Activated effector memory CD4-positive, alpha-beta T cell treated with anti-CD3 and anti-CD28 coated beads, Interleukin-2, amount 50 U/mL, for 16 hours (primary cell): ENCODE measurements at regions not wholly inside any gene's neighbourhood (a gene's known extent, or its start where the extent isn't known, plus 50 kb on each side); places are given as distances from the start of the nearest gene placed in this dataset.
"Not testable (repeated sequence)": the region's sequence is repeated elsewhere in the genome, so short reads cannot be mapped to it uniquely, and the experiment has no call there.

ENCODE experiments used
- DNase-seq: peaks from one replicate; pipeline ENCODE4 v3.0.0-alpha.2; 2020

DNA sequence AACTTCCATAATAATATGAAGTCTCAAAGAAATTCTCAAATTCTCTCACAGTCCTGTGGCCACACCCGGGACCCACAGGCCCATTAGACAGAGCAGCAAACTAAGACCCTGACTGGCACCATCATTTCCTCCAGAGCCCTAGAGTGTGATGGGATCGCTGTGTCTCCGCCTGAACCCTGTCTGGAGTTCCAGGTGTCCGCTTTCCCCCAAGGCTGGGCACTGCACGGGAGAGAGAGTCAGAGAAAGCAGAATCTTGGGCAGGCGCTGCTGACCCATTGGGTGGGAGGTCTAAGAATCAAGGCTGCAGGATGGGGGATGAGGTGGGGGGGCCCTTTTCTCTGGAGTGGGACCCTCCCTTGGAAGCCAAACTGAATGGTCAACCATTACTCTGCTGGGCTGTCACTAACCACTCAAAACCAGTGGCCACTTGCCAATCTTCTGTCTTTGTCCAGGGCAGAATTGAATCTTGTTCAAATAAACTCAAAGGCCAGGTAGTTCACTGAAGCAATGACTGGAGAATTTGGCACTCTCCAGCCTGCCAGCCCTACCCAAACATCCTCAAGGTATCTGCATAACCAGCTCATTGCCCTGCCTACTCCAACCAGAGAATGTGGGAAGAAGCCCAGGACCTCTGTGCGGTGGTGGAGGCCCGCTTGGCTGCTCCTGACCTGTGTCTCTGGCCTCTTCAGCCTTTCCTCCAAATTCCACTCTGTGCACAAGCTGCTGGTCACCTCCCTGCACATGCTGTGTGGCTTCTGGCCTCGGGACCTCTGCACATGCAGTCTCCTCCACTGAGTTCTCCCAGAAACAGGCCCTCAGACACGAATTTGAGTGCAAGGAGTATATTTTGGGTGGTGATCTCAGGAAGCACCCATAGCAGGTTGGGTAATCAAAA lies 141.1 kb downstream of the CEBPB start:
- DNase-seq = no peak

DNA sequence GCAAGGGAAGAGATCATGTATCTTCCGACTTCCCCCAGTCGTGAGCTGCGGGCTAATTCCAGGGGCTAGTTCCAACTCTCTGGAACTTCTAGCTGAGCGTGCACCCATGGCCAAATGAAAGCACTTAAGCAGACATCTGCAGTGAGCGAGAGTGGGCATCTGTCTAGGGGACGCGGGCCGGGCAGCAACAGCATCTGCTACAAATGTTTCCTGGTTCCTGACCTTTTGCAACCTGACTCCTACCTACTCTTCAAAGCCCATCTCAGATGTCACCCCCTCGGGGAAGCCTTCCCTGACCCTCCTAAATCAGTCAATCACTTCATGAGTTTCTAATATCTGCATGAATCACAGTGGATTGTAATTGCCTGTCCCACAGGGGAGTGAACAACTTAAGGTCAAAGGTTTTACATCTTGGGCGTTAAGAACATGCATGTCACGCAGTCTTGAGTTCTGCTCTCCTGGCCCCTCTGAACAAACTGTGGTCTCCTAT lies 141.9 kb downstream of the CEBPB start:
- no peak for DNase-seq

DNA sequence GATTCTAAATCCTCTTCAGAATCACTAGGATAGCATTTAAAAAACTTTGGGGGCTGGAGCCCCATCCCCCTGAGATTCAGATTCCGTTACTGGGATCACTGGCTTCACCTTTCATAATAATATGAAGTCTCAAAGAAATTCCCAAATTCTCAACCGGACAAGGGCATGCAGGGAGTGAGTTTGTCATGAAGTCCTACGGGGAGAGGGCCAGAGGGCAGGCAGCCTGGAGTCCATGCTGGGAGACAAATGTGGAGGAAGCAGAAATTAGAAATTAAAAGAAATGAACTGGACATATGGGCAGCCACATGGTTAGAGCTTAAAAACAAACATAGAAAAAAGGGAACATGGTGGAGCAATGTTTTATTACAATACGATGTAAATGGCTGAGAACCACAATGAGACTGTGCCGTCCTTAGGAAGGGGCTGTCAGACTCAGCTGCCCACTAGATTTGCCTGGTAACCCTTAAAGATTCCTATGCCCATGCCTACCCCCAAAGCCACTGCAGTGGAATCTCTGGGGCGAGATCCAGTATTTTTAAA lies 142.6 kb downstream of the CEBPB start:
- no peak for DNase-seq

DNA sequence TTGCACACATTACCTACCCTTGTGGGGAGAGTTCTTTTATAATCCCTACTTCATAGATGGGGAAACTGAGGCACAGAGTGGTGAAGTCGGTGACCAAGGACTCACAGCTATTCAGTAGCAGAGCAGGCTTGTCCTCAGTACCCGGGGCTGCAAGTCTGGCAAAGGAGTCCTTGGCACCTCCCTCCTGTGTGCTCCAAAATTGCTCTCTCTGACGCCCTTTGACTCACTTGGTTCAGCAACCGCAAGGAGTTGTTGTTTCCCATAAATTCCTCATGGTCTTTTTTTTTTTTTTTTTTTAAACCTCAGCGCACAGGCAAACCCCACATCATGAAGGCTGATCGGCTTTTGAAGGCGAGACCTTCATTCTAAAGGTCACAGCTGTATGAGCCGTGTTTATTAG lies 143.2 kb downstream of the CEBPB start:
- no peak for DNase-seq

DNA sequence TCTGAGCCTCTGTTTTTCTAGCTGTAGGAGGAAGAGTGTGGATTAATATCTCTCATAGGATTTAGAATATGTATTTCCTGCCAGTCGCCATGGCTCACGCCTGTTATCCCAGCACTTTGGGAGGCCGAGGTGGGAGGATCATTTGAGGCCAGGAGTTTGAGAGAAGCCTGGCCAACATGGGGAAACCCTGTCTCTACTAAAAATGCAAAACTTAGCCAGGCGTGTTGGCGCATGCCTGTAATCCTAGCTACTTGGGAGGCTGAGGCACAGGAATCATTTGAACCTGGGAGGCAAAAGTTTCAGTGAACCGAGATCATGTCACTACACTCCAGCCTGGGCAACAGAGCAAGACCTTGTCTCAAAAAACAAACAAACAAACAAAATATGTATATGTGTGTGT lies 143.9 kb downstream of the CEBPB start:
- DNase-seq = not testable (repeated sequence)

DNA sequence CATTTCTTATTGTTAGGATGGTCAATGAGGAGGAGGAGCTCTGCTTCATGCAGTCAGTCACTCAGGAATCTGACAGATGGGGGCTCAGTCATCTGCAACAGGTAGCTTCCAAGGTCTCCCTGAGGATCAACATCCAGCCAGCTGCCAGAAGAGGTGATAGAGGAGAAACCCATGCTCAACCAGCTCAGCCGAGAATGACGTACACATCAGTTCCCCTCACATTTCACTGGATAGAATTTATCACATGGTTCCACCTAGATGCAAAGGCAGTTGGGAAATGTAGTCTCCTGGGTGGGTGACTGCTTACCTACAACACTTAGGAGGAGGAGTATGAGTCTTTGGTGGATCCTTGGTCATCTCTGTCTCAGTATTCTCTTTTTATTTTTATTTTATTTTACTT lies 144.5 kb downstream of the CEBPB start:
- DNase-seq = no peak

DNA sequence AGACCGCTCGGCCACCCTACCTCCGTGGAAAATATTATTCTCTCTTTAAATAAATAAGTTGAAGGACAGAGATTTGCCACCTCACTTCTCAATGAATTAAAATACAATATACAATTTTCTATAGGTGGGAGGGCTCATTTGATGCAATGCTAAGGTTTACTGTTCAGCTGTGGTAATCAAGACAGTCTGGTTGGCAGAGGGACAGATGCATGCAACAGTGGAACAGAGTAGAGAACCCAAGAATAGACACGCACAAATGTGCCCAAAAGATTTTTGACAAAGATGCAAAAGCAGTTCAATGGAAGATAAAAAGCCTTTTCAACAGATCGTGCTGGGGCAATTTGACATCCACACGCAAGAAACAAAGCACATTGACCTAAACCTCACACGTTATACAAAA lies 145.2 kb downstream of the CEBPB start:
- no peak for DNase-seq

DNA sequence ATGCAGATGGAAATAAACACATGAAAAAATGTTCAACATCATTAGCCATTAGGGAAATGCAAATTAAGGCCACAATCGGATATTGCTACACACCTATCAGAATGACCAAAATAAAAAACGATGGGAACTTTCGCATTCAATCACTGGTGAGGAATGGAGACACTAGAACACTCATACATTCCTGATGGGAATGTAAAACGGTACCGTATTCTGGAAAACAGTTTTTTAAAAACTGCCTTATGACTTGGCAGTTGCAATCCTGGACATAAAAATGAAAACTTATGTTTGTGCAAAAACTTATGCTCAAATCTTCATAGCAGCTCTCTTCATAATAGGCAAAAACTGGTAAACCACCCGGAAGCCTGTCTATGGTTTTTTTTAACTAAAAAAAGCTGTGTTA lies 146.0 kb downstream of the CEBPB start:
- DNase-seq = no peak

DNA sequence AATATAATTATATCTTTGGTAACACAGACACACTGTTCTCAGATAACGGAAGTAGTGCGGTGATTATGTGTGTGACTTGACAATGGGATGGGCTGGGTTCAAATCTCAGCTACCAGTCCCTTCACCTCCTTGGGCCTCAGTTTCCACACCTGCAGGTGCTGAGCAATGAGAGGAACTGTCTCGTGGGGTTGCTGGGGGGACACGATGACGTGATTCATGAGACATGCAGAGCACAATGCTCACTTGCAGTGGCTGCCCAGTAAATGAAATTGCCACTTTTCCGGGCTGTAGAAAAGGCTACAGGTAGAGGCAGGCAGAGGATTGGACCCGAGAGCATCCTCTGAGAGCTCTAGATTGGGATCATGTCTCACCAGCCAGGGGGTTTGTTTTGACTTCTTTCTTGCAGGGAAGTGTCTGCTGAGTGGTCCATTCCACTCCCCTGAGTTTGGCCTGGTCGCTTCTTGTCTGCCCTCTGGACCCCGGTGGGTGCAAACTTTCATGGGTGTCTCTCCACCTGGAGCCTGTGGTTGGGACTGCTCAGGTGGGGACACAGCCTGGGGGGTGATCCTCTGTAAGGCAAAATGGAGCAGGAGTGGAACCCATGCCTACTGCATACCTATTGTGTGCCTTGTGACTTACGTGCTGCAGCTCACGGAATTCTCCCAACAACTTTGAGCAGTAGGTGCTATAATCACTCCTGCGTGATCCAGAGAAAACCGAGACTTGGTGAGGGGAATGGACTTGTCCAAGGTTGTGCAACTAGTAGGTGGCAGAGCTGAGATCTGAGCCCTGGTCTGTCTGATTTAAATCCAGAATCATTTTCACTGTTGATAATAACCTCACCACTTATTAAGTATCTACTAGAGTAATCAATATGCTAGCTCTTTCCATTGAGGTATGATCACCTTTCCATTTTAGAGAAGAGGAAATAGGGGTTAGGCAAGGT lies 147.2 kb downstream of the CEBPB start:
- no peak for DNase-seq

DNA sequence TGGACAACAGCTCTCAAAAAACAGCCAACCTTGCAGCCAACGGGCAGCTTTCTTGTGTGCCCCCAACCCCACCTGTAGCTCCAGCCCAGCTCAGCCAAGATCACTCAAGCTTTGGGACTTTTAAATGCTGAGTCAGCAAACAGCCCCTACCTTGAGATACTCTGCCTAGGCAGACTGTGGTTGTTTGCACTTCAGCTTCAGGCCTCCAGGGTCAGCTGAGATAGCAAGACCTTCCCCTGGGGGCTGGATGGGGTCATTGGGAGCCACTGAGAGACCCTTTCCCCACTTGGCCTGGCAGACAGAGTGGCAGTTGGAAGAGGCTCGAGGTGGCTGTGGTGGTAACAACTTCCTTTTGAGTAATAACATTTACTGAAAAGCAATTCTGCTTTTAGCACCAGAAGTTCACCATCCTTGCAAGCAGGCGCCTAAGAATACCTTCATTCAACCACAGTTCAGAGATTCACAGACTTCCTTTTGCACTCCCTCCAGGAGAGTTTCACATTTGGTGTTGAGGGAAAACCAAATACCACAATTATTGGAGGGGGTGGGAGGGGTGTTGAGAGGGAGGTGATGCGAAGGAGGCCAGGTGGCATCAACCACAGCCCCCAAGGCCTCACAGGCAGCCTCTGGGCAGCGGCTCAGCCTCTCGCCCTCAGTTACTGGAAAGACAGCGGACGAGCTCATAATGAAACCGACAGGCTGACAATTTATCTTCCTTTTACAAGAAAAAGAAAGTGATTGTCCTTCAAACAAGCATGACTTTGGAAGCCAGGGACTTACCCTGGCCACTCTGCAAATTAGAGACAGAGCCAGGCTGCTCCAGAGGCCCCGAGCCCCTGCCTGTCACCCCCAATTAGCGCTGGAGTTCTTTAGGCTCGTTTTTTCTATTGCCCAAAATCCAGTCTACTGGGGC lies 148.1 kb downstream of the CEBPB start:
- DNase-seq = peak; percentile 78

DNA sequence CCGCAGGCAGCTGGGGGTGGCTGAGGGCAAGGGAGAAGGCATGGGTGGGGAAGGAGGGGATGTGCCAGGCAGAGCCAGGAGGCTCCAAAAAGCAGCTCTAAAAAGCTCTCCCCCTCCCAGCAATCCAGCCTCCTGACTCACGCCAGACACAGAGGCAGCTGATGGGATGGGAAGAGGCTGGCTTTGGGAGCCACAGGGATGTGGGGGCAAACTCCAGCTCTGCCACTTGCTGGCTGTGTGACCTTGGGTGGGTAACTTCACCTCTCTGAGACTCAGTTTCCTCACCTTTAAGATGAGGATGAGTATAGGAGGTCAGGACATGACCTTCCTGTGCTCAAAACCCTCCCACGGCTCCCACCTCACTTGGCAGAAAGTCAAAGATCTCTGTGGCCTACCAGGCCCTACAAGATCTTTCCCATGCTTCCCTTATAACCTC lies 148.9 kb downstream of the CEBPB start:
- DNase-seq = no peak

DNA sequence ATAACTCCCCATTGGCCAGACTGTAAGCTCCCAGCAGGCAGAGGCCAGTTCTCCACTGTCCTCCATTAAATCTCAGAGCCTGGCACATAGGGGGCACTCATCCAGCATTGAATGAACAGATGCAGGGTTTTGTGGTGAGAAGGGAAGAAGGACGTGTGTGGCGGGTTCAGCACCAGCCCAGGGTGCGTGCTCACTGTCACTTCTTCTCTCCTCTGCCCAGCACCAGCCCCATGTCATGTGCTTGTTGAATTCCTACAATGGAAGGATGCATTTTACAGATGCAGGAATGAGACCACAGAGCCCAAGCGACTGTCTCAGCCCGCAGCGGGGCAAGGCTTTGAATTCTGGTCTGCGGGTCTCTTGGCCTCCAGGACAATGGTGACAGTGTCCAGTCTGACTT lies 149.9 kb downstream of the CEBPB start:
- no peak for DNase-seq

DNA sequence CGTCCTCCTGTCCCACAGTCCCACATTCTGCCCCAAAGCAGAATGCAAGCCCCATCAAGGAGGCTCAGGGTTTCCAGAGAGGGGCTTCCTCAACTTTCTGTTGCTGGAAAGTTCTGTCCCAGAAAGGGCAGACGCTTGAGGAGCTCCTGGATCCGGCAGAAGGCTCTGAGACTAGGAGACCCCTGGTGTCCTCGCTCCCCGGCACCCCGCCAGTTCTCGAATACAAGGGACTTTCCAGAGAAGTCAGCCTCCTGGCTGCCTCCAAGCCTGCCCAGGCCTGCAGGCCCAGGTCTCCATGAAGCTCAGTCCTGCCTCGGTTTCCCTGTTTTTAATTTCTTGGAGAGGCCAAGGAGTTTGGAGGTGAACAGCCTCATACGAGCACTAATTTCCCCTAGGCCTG lies 150.4 kb downstream of the CEBPB start:
- DNase-seq = no peak

DNA sequence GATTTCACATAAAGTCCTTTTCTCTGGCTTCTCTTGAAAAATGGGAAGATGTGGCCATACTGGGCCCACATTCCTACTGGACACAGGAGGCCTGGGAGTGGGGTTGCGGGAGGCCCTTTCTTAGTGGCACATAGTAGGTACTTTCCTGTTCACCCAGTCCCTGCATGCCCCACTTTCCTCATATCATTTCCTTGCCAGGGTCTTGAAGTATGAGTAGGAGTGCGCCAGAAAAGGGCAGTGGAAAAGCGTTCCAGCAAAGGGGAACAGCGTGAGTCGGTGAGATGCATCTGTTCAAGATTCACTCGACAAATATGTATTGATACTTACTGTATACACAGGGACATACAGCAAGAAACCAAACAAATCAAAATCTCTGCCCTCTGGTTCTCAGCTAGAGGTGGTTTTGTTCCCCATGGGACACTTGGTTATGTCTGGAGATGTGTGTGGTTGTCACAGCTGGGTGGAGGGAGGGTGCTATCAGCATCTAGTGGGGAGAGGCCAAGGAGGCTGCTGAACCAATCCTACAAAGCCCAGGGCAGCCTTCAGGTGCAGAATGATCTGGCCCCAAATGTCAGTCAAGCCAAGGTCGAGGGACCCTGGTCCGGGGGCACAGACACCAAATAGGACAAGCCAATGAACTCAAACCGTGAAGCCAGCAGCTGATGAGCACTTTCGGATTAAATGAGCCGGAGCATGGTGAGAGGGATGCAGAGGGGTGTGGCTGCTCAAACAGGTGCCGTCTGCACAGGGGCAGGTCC lies 151.4 kb downstream of the CEBPB start:
- DNase-seq = peak; percentile 49

DNA sequence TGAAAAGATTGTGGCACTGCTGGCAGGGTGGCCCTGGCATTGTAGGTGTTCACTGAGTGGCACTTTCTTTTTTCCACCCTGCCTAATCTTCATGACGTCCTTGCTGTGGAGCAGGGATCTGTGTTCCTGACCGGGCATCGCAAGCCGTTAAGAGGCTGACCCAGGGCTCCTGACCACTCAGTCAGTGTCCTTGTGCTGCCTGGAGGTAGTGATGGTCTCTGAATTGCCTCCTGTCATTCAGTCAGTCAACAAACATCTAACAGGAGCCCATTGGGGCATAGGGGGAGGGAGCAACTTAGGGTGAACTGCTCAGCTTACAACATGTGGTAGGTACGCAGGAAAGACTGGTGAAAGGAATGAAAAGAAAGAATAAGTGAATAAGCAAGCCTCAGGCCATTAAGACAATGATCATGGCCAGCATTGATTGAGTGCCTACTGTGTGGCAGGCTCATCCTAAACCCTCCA lies 152.0 kb downstream of the CEBPB start:
- DNase-seq = no peak

DNA sequence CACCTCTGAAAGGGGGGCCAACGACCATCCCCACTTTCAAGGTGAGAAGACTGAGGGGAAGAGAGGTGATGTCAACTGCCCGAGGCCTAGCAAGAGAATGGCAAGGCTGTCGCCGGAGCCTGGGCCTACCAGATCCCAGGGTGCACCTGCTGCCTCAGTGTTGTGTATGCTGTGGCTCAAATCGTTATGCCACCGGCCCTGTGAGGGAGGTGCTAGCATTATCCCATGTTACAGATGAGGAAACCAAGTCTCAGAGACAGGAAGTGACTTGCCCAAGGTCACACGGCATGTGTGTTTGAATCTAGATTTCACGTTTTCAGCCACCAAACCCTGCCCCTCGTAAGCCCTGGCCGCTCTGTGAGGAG lies 152.5 kb downstream of the CEBPB start:
- peak; percentile 54 for DNase-seq

DNA sequence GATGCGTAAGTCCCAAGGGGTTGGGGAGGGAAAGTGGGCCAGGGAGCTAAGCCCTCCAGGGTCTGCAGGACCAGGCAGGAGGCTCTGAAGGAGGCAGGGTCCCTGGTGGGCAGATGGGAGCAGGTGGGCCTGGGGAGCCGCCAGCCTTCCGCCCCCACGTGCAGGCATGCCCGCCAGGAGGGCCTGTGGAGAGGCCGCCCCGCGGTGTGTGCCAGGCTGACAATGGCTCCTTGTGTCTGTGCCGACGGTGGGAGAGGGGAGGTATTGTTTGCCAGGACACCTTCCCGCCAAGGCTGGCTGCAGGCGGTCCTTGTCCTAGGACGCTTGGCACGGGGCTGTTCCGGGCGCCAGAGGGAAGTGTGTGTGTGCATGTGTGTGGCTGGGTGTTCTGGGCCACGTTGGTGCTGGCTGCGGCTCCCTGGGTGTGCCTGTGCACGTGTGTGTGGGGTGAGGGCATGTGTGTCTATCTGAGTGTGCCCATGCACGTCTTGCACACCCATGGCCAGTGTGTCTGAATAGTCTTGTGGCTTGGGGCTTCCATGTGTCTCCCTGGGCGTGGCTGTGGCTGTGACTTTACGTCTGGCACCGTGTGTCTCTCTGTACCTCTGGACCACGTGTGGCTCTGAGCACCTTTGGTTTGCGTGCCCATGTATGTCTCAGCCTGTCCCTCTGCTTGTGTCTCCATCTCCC lies 153.0 kb downstream of the CEBPB start:
- DNase-seq = no peak

DNA sequence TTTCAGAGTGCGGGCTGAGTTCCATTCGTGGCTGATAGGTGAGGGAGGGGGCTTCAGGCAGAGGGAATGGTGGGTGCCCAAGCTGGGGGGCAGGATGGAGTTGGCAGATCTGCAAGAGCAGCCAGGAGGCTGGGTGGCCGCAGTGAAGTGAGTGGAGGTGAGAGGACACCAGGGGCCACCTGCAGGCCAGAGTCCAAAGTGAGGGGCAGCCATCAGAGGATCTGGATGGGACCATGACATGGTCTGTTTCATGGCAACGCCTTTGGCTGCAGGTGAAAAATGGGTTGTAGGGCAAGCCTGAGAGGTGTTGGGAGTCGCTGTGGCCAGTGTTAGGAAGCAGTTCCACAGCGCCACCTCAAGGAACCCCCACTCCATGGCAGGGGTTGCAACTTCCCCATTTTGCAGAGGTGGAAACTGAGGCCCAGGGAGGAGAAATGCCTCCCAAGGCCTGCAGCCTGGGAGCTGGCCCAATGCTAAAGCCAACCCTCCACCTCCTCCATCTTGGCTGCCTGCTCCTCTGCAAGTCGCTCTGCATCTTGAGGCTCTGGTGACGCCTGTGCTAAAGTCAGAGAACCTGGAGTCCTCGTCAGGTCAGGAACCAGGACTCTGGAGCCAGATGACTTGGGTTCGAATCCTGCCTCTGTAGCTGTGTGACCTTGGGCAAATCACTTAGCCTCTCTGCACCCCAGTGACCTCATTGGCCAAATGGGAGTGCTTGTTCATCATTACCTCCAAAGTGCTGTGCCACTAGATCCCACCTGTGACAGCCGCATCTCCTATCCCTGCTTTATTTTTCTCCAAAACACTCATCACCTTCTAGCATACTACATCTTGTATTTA lies 153.8 kb downstream of the CEBPB start:
- DNase-seq = no peak

DNA sequence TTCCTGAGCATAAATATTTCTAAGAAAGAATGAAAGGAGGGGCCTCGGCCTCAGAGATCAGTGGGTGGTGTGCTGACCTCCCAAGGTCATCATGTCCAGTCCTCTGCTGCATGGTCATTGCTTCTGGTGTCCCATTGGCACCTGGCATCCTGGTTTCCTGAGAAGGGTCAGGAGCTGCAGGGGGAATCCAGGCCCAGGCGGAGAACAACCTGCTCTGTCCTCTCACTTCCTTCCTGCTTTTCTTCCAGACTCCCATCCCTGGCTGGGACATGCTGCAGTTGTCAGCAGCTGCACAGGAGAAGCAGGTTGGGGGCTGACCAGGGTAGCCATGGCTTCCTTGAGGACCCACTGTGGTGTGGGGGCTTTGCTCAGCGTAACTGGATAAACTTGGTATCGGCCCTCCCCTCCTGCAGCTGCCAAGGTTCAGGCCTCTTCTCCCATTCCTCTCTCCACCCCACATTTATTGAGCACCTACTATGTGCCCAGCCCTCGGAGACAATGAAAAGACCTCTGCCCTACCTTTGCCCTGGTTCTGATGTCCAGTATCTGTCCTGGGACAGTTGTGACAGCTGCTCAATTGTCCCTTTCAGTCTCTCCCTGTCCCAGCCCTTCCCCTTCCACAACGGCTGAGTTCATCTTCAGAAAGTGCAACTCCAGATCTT lies 155.2 kb downstream of the CEBPB start:
- no peak for DNase-seq
